Ishikawa (cell line): ENCODE measurements at regions not wholly inside any gene's neighbourhood (a gene's known extent, or its start where the extent isn't known, plus 50 kb on each side); places are given as distances from the start of the nearest gene placed in this dataset.

Experiments used
- CEBPB ChIP-seq: IDR thresholded peaks from 2 replicates; pipeline ENCODE4 v1.6.1; 2012
- CREB1 ChIP-seq: IDR thresholded peaks from 2 replicates; pipeline ENCODE4 v1.6.1; 2012; ENCODE audit warnings: low read depth
- EP300 ChIP-seq: IDR thresholded peaks from 2 replicates; pipeline ENCODE4 v1.6.1; 2012; ENCODE audit warnings: borderline replicate concordance
- FOXM1 ChIP-seq: IDR thresholded peaks from 2 replicates; pipeline ENCODE4 v1.6.1; 2012; ENCODE audit warnings: low read depth, borderline replicate concordance
- MAX ChIP-seq: IDR thresholded peaks from 2 replicates; pipeline ENCODE4 v1.6.1; 2012
- RAD21 ChIP-seq: IDR thresholded peaks from 2 replicates; pipeline ENCODE4 v1.6.1; 2012; ENCODE audit warnings: low read depth
- REST ChIP-seq: IDR thresholded peaks from 2 replicates; pipeline ENCODE4 v1.6.1; 2012; ENCODE audit warnings: low read depth, mild to moderate bottlenecking
- TCF12 ChIP-seq: IDR thresholded peaks from 2 replicates; pipeline ENCODE4 v1.6.1; 2012; ENCODE audit warnings: low read depth
- TEAD4 ChIP-seq: IDR thresholded peaks from 2 replicates; pipeline ENCODE4 v1.6.1; 2012
- USF1 ChIP-seq: IDR thresholded peaks from 2 replicates; pipeline ENCODE4 v1.6.1; 2012
- YY1 ChIP-seq: IDR thresholded peaks from 2 replicates; pipeline ENCODE4 v1.6.1; 2012; ENCODE audit warnings: low read depth
- ZBTB7A ChIP-seq: IDR thresholded peaks from 2 replicates; pipeline ENCODE4 v1.6.1; 2012; ENCODE audit warnings: low read depth

- no peak for TF ChIP-seq REST
- TF ChIP-seq CEBPB, result no peak
- TF ChIP-seq CREB1, result no peak
- TF ChIP-seq MAX, result no peak
- no peak for TF ChIP-seq YY1
- TF ChIP-seq RAD21, result no peak
- no peak for TF ChIP-seq EP300
- TF ChIP-seq ZBTB7A, result no peak
- no peak for TF ChIP-seq TEAD4
- no peak for TF ChIP-seq FOXM1
- no peak for TF ChIP-seq TCF12
- no peak for TF ChIP-seq USF1
These were observed 681.4 kb downstream of the CETN3 start for GRCh38 chr5:89728134-89728533.
